HepG2 (cell line): ENCODE measurements at regions not wholly inside any gene's neighbourhood (a gene's known extent, or its start where the extent isn't known, plus 50 kb on each side); places are given as distances from the start of the nearest gene placed in this dataset.

Source experiments
- ATAC-seq: fragments of 200-7000 bp; cut with Tn5 transposase; 3 replicates; pipeline ENCODE4 v1.9.1; 2020; ENCODE audit warnings: mild to moderate bottlenecking, moderate library complexity
- BruUV-seq: library from RNA; stranded (reverse); fragments of 400-500 nt; replicated peaks from 2 replicates; lab custom pipeline; 2021; lab: Mats Ljungman, UMichigan
- CTCF ChIA-PET: fragments of 300-600 bp; formaldehyde crosslinking; extraction: SDS; loops from one replicate; lab custom pipeline; 2021; ENCODE audit warnings: low total read pairs, inconsistent platforms, low intra/inter-chr PET ratio; lab: Yijun Ruan, JAX
- POLR2A ChIA-PET: fragments of 350-600 bp; sonication (Branson Sonifier 250); formaldehyde crosslinking; loops from one replicate; lab custom pipeline; 2020; ENCODE audit warnings: antibody characterized with exemption, inconsistent platforms; lab: Yijun Ruan, JAX
- DNase-seq: peaks from one replicate; pipeline ENCODE4 v3.0.0-alpha.2; 2015; ENCODE audit warnings: low spot score
- FAIRE-seq: peaks from 3 replicates; lab custom pipeline; 2011; peaks lifted over from hg19 to GRCh38; lab: Jason Lieb, UNC
- H2AFZ ChIP-seq: one replicate; pipeline ENCODE4 v1.6.1; 2011; ENCODE audit warnings: low read length, inconsistent platforms
- H3K27ac ChIP-seq: fragments of 300-600 bp; 3 replicates; pipeline ENCODE4 v1.8.0; 2011; ENCODE audit warnings: mixed run types, mild to moderate bottlenecking, mixed read lengths, low read length, inconsistent platforms; ENCODE audit not compliant: insufficient read depth; ENCODE audit errors: extremely low read length
- H3K27me3 ChIP-seq, 2 experiments: fragments of 200-600 bp in 1 of 2; 2 replicates in 1 of 2; 3 replicates in 1 of 2; pipeline versions ENCODE4 v1.6.0 to v1.8.0; 2011; ENCODE audit warnings: low read length in 2 of 2, mild to moderate bottlenecking in 2 of 2, moderate library complexity in 2 of 2, inconsistent platforms in 1 of 2; ENCODE audit not compliant: insufficient read depth in 2 of 2, control insufficient read depth in 1 of 2
- H3K36me3 ChIP-seq, 2 experiments: fragments of 200-600 bp in 1 of 2; replicated peaks in 1 of 2; 2 replicates in 1 of 2; 3 replicates in 1 of 2; pipeline versions ENCODE4 v1.5.1 to v1.8.0; 2011; ENCODE audit warnings: low read length in 2 of 2, inconsistent platforms in 1 of 2; ENCODE audit not compliant: insufficient read depth in 2 of 2, control insufficient read depth in 1 of 2
- H3K4me1 ChIP-seq: 2 replicates; pipeline ENCODE4 v1.5.1; 2012; ENCODE audit warnings: low read length, inconsistent platforms; ENCODE audit not compliant: insufficient read depth
- H3K4me2 ChIP-seq: 2 replicates; pipeline ENCODE4 v1.6.0; 2011; ENCODE audit warnings: low read depth, low read length, inconsistent platforms
- H3K4me3 ChIP-seq, 3 experiments: fragments of 200-600 bp in 1 of 3; sonication (generic), shearing (Covaris generic) in 1 of 3; replicated peaks in 1 of 3; 2 replicates each; pipeline ENCODE4 v1.5.1; 2011 to 2016; ENCODE audit warnings: low read length in 3 of 3, inconsistent platforms in 2 of 3, low read depth in 2 of 3, mild to moderate bottlenecking in 2 of 3, control low read depth in 1 of 3, mixed read lengths in 1 of 3; ENCODE audit not compliant: insufficient read depth in 1 of 3
- H3K79me2 ChIP-seq: one replicate; pipeline ENCODE4 v1.6.1; 2011; ENCODE audit warnings: low read length, inconsistent platforms; ENCODE audit not compliant: insufficient read depth
- H3K9ac ChIP-seq: 2 replicates; pipeline ENCODE4 v1.6.0; 2011; ENCODE audit warnings: mild to moderate bottlenecking, low read depth, low read length, inconsistent platforms; ENCODE audit not compliant: insufficient read depth
- H3K9me3 ChIP-seq: 2 replicates; pipeline ENCODE4 v1.5.1; 2012; ENCODE audit warnings: mild to moderate bottlenecking, low read length
- H4K20me1 ChIP-seq: 2 replicates; pipeline ENCODE4 v1.6.0; 2011; ENCODE audit warnings: inconsistent platforms, mild to moderate bottlenecking, low read length, moderate library complexity; ENCODE audit not compliant: insufficient read depth
- FOSL1 ChIP-seq: sonication (generic); formaldehyde crosslinking; IDR thresholded peaks from 2 replicates; pipeline ENCODE4 v1.9.0; 2021; ENCODE audit warnings: missing genetic modification reagents, borderline replicate concordance
- FUBP1 ChIP-seq: sonication (generic); formaldehyde crosslinking; IDR thresholded peaks from 2 replicates; pipeline ENCODE4 v1.5.1; 2020; ENCODE audit warnings: missing genetic modification reagents, mild to moderate bottlenecking, borderline replicate concordance
- HNRNPUL1 ChIP-seq: fragments of 200-400 bp; formaldehyde crosslinking; IDR thresholded peaks from 2 replicates; pipeline ENCODE4 v1.6.1; 2017; ENCODE audit warnings: low read depth, mild to moderate bottlenecking, low read length, moderate library complexity
- MTA3 ChIP-seq: sonication (generic); formaldehyde crosslinking; IDR thresholded peaks from 2 replicates; pipeline ENCODE4 v1.4.0; 2020; ENCODE audit warnings: missing genetic modification reagents
- MTF2 ChIP-seq: sonication (generic); formaldehyde crosslinking; IDR thresholded peaks from 2 replicates; pipeline ENCODE4 v1.5.0; 2020; ENCODE audit warnings: missing genetic modification reagents, borderline replicate concordance
- NFE2L2 ChIP-seq: fragments of 150-350 bp; IDR thresholded peaks from 2 replicates; pipeline ENCODE4 v1.6.1; 2014; ENCODE audit warnings: low read length
- SPEN ChIP-seq: sonication (generic); formaldehyde crosslinking; IDR thresholded peaks from 2 replicates; pipeline ENCODE4 v1.5.1; 2020; ENCODE audit warnings: low read depth, mild to moderate bottlenecking, missing genetic modification reagents
- TBX2 ChIP-seq: sonication (generic); formaldehyde crosslinking; IDR thresholded peaks from 2 replicates; pipeline ENCODE4 v1.5.0; 2020; ENCODE audit warnings: missing genetic modification reagents, mild to moderate bottlenecking, borderline replicate concordance
- TBX3 ChIP-seq: fragments of 450-650 bp; IDR thresholded peaks from 2 replicates; pipeline ENCODE4 v1.6.1; 2017; ENCODE audit warnings: antibody characterized with exemption, mild to moderate bottlenecking, inconsistent platforms, borderline replicate concordance
- ZBTB10 ChIP-seq: sonication (generic); formaldehyde crosslinking; IDR thresholded peaks from 2 replicates; pipeline ENCODE4 v1.4.0; 2020; ENCODE audit warnings: missing genetic modification reagents, borderline replicate concordance
- ZNF232 ChIP-seq: sonication (generic); formaldehyde crosslinking; IDR thresholded peaks from 2 replicates; pipeline ENCODE4 v1.4.0; 2020; ENCODE audit warnings: missing genetic modification reagents, borderline replicate concordance
- ZNF33B ChIP-seq: sonication (generic); formaldehyde crosslinking; IDR thresholded peaks from 2 replicates; pipeline ENCODE4 v1.5.1; 2020; ENCODE audit warnings: mild to moderate bottlenecking, missing genetic modification reagents
- ZNF703 ChIP-seq: sonication (generic); formaldehyde crosslinking; IDR thresholded peaks from 2 replicates; pipeline ENCODE4 v1.5.1; 2020; ENCODE audit warnings: missing genetic modification reagents, mild to moderate bottlenecking, moderate library complexity, borderline replicate concordance
- WGBS: methylation state at CpG from one replicate; pipeline ENCODE4 v1.1.6; 2017; ENCODE audit warnings: low lambda C conversion rate; 5-methylcytosine and 5-hydroxymethylcytosine counted together
- in situ Hi-C: cut with HindIII; loops from 2 replicates; pipeline ENCODE4 v1.10.0; 2017; ENCODE audit warnings: low pct_unique_long_range_greater_than_20kb; ENCODE audit not compliant: extremely low pct_ligation_motif_present
- intact Hi-C: fragments of 100-400 bp; cut with micrococcal nuclease; formaldehyde crosslinking; loops from one replicate; pipeline ENCODE4 v1.10.0; 2022; ENCODE audit not compliant: unreplicated experiment
- TF ChIP-seq, protein P1 (sequence below): sonication (generic); formaldehyde crosslinking; IDR thresholded peaks from 2 replicates; pipeline ENCODE4 v1.8.0; 2023; ENCODE audit warnings: mild to moderate bottlenecking, missing genetic modification reagents

GRCh38 chr13:111594606-111595005 is 274.2 kb downstream of the TEX29 start:
- 28% methylated on average over 7 of the region's 10 CpGs for WGBS
- H3K4me2 ChIP-seq: no peak overlapping the region
- H3K9ac ChIP-seq: no peak overlapping the region
- CTCF ChIA-PET: no interaction called here
- TF ChIP-seq MTA3 (CRISPR knock-in tag): no peak
- TF ChIP-seq, all 625 proteins: peak for 0
- ATAC-seq: no peak
- Histone ChIP-seq H3K4me3 (no peak overlapping the region), H3K9me3 (no peaks in the 10 kb centered on the region), H3K27ac (no peak overlapping the region), H2AFZ (no peak overlapping the region), H3K4me1 (no peaks in the 10 kb centered on the region), H3K36me3 (no peaks in the 10 kb centered on the region), H4K20me1 (no peaks in the 10 kb centered on the region), H3K79me2 (no peaks in the 10 kb centered on the region), H3K27me3 (peaks cover 0 to 7% of the 10 kb centered on the region in 2 experiments; a peak in 1 of 5 replicates)
- no peak for FAIRE-seq
- POLR2A ChIA-PET: no interaction called here
- BruUV-seq: no TSS peak
- in situ Hi-C loops (no loop called here), intact Hi-C loops (no loop called here)
- DNase-seq: no peak

DNA sequence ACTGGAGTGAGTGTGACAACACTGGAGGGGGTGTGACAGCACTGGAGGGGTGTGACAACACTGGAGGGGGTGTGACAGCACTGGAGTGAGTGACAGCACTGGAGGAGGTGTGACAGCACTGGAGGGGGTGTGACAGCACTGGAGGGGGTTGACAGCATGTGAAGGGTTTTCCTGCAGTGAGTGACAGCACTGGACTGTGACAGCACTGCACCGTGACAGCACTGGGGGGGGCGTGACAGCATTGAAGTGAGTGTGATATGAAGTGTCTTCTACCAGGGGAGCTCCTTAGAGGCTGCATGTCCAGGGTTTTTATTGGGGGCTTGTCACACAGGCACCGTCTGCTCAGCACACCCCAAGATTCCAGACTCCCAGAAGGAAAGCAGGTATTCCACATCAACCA is 274.8 kb downstream of the TEX29 start:
- no peak overlapping the region for H3K4me2 ChIP-seq
- no peaks in the 10 kb centered on the region for H3K36me3 ChIP-seq
- DNase-seq (no peak), ATAC-seq (no peak), FAIRE-seq (no peak)
- no peaks in the 10 kb centered on the region for H3K79me2 ChIP-seq
- ChIA-PET CTCF (no interaction called here), POLR2A (no interaction called here)
- no peaks in the 10 kb centered on the region for H4K20me1 ChIP-seq
- H3K4me3 ChIP-seq: no peak overlapping the region
- H3K9me3 ChIP-seq: no peaks in the 10 kb centered on the region
- peaks cover 0 to 12% of the 10 kb centered on the region in 2 experiments; a peak in 1 of 5 replicates for H3K27me3 ChIP-seq
- in situ Hi-C loops (no loop called here), intact Hi-C loops (no loop called here)
- no TSS peak for BruUV-seq
- no peak overlapping the region for H3K9ac ChIP-seq
- no peak overlapping the region for H3K27ac ChIP-seq
- no CpG with 5 or more reads among the region's 3 CpGs for WGBS
- H2AFZ ChIP-seq: no peak overlapping the region
- H3K4me1 ChIP-seq: no peaks in the 10 kb centered on the region
- no peak for TF ChIP-seq SPEN (CRISPR knock-in tag)
- no peak for TF ChIP-seq MTF2 (CRISPR knock-in tag)
- no peak for TF ChIP-seq ZNF703
- no peak for TF ChIP-seq NFE2L2
- no peak for TF ChIP-seq FOSL1
- no peak for TF ChIP-seq TBX2 (CRISPR knock-in tag)
- TF ChIP-seq HNRNPUL1: no peak
- no peak for TF ChIP-seq FUBP1 (CRISPR knock-in tag)
- TF ChIP-seq, protein P1, sequence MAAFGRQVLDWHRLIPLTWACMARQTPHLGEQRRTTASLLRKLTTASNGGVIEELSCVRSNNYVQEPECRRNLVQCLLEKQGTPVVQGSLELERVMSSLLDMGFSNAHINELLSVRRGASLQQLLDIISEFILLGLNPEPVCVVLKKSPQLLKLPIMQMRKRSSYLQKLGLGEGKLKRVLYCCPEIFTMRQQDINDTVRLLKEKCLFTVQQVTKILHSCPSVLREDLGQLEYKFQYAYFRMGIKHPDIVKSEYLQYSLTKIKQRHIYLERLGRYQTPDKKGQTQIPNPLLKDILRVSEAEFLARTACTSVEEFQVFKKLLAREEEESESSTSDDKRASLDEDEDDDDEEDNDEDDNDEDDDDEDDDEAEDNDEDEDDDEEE (CRISPR knock-in tag): no peak
- TF ChIP-seq ZNF232: no peak
- TF ChIP-seq ZNF33B: no peak
- no peak for TF ChIP-seq TBX3
- no peak for TF ChIP-seq ZBTB10 (CRISPR knock-in tag)
